Mesenteric fat pad (tissue), 1 donor: ENCODE measurements at regions not wholly inside any gene's neighbourhood (a gene's known extent, or its start where the extent isn't known, plus 50 kb on each side); places are given as distances from the start of the nearest gene placed in this dataset.
"Not testable (repeated sequence)": the region's sequence is repeated elsewhere in the genome, so short reads cannot be mapped to it uniquely, and the experiment has no call there.

Source experiments
- DNase-seq: peaks from one replicate; pipeline ENCODE4 v3.0.0-alpha.2; 2020; ENCODE audit warnings: low spot score
- donor health status: DM: yes; HTN: yes; CAD: no.

GRCh38 chr1:8170059-8170835 lies 144.1 kb upstream of the ERRFI1 start:
- DNase-seq = no peak

- no peak for DNase-seq
These were observed 143.4 kb upstream of the ERRFI1 start for GRCh38 chr1:8169364-8170058.

- no peak for DNase-seq
These were observed 141.8 kb upstream of the ERRFI1 start for GRCh38 chr1:8167936-8168335.

GRCh38 chr1:8166406-8166805 lies 140.3 kb upstream of the ERRFI1 start:
- DNase-seq = no peak

- DNase-seq = no peak
These were observed 139.7 kb upstream of the ERRFI1 start for GRCh38 chr1:8165595-8166360.

GRCh38 chr1:8164670-8165069 lies 138.6 kb upstream of the ERRFI1 start:
- no peak for DNase-seq

- DNase-seq = no peak
These were observed 136.9 kb upstream of the ERRFI1 start for GRCh38 chr1:8163039-8163438.

GRCh38 chr1:8162168-8162567 lies 136.1 kb upstream of the ERRFI1 start:
- DNase-seq = no peak

GRCh38 chr1:8161546-8162105 lies 135.5 kb upstream of the ERRFI1 start:
- DNase-seq = no peak

GRCh38 chr1:8159470-8160024 lies 133.4 kb upstream of the ERRFI1 start:
- no peak for DNase-seq

GRCh38 chr1:8158995-8159394 lies 132.9 kb upstream of the ERRFI1 start:
- DNase-seq = no peak

GRCh38 chr1:8157765-8158164 lies 131.7 kb upstream of the ERRFI1 start:
- DNase-seq = no peak

- DNase-seq = no peak
These were observed 129.5 kb upstream of the ERRFI1 start for GRCh38 chr1:8155528-8156186.

- DNase-seq = no peak
These were observed 128.5 kb upstream of the ERRFI1 start for GRCh38 chr1:8154621-8155052.

- DNase-seq = no peak
These were observed 127.9 kb upstream of the ERRFI1 start for GRCh38 chr1:8153961-8154360.

GRCh38 chr1:8152731-8153702 lies 126.9 kb upstream of the ERRFI1 start:
- DNase-seq = no peak

GRCh38 chr1:8151647-8152046 lies 125.5 kb upstream of the ERRFI1 start:
- DNase-seq = no peak

- DNase-seq = not testable (repeated sequence)
These were observed 123.6 kb upstream of the ERRFI1 start for GRCh38 chr1:8149756-8150155.

- no peak for DNase-seq
These were observed 121.8 kb upstream of the ERRFI1 start for GRCh38 chr1:8147956-8148355.
